Left lung (tissue), 4 donors: ENCODE measurements at regions not wholly inside any gene's neighbourhood (a gene's known extent, or its start where the extent isn't known, plus 50 kb on each side); places are given as distances from the start of the nearest gene placed in this dataset.
"Not testable (repeated sequence)": the region's sequence is repeated elsewhere in the genome, so short reads cannot be mapped to it uniquely, and the experiment has no call there.

ENCODE experiments used
- ATAC-seq: fragments of 200-7000 bp; cut with Tn5 transposase; one replicate; pipeline ENCODE4 v1.9.1; 2020; ENCODE audit warnings: moderate library complexity
- DNase-seq, 4 donors: peaks; one replicate each; pipeline ENCODE4 v3.0.0-alpha.2; 2013 to 2020
- H3K27ac ChIP-seq, 2 donors: fragments of 200-600 bp; sonication (generic) in 1 of 2; one replicate each; pipeline versions ENCODE4 v1.5.0 to v1.8.0; 2020 to 2021
- H3K27me3 ChIP-seq, 2 donors: fragments of 200-600 bp; sonication (generic) in 1 of 2; one replicate each; pipeline versions ENCODE4 v1.5.0 to v1.8.0; 2020 to 2021
- H3K36me3 ChIP-seq, 2 donors: fragments of 200-600 bp; sonication (generic) in 1 of 2; one replicate each; pipeline versions ENCODE4 v1.5.0 to v1.8.0; 2020 to 2021
- H3K4me1 ChIP-seq, 2 donors: fragments of 200-600 bp; one replicate each; pipeline ENCODE4 v1.8.0; 2021
- H3K4me3 ChIP-seq, 2 donors: fragments of 200-600 bp; sonication (generic) in 1 of 2; one replicate each; pipeline versions ENCODE4 v1.5.0 to v1.8.0; 2020 to 2021; ENCODE audit warnings: mild to moderate bottlenecking in 1 of 2
- H3K9me3 ChIP-seq, 2 donors: fragments of 200-600 bp; sonication (generic) in 1 of 2; one replicate each; pipeline versions ENCODE4 v1.5.0 to v1.8.0; 2020 to 2021
- intact Hi-C, 2 donors: fragments of 100-400 bp; cut with DNase I; formaldehyde crosslinking; loops; one replicate each; pipeline versions ENCODE4 v1.11.2 to v1.14.2; 2022
- TF ChIP-seq, protein P1 (sequence below), 2 donors: fragments of 200-600 bp; sonication (generic) in 1 of 2; IDR thresholded peaks; one replicate each; pipeline versions ENCODE4 v1.5.0 to v1.8.0; 2021; ENCODE audit warnings: antibody characterized with exemption in 2 of 2
- donor health status: DM: no; HTN: yes; CAD: no.
- donor health status: DM: no; HTN: no; CAD: no.

DNA sequence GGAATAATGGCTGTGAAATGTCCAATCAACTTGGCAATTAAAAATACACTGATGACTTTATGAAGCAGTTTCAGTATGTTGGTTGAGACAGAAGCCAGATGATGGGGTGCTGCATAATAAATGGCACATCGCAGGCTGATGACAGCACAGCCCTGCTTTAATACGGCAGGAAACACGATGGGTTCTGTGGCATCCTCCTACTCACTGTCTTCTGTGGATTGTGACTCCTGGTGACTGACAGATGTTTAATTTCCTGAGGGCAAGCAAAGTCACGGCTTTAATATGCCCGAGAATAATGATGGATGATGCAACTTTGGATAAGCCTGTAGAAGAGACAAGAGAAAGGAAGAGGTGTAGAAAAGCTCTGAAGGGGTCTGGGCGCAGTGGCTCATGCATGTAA, 295.4 kb downstream of the TRIML1 start:
- no peak for ATAC-seq
- TF ChIP-seq, protein P1, sequence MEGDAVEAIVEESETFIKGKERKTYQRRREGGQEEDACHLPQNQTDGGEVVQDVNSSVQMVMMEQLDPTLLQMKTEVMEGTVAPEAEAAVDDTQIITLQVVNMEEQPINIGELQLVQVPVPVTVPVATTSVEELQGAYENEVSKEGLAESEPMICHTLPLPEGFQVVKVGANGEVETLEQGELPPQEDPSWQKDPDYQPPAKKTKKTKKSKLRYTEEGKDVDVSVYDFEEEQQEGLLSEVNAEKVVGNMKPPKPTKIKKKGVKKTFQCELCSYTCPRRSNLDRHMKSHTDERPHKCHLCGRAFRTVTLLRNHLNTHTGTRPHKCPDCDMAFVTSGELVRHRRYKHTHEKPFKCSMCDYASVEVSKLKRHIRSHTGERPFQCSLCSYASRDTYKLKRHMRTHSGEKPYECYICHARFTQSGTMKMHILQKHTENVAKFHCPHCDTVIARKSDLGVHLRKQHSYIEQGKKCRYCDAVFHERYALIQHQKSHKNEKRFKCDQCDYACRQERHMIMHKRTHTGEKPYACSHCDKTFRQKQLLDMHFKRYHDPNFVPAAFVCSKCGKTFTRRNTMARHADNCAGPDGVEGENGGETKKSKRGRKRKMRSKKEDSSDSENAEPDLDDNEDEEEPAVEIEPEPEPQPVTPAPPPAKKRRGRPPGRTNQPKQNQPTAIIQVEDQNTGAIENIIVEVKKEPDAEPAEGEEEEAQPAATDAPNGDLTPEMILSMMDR (IDR thresholded peaks at IDR 0.05): no peak
- no peaks in the 10 kb centered on the region for H3K27me3 ChIP-seq
- no peaks in the 10 kb centered on the region for H3K36me3 ChIP-seq
- no peak overlapping the region for H3K4me3 ChIP-seq
- no peak overlapping the region for H3K27ac ChIP-seq
- no peaks in the 10 kb centered on the region for H3K4me1 ChIP-seq
- intact Hi-C loops: no loop called here
- H3K9me3 ChIP-seq: no peaks in the 10 kb centered on the region
- DNase-seq: no peak

DNA sequence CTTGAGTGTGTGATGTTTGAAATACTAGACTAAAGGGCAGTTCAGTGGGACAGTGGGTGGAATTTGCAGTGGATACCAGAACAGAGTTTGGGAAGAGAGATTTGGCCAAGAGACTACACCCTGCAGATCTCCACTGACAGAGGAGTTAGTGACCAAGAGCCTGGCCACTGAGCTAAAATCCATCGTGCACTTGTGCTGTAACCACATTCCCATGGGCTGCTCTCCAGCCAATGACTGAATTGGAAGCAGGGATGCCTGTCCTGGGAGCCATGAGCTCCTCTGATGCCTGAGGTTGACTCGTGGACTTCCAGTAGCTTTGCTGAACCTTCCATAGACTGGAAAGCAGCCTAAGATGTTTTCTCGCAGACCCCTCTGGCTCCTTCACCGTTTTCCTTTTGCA, 296.1 kb downstream of the TRIML1 start:
- ATAC-seq (no peak), DNase-seq (no peak)
- Histone ChIP-seq H3K4me1 (no peaks in the 10 kb centered on the region), H3K9me3 (no peaks in the 10 kb centered on the region), H3K27ac (no peak overlapping the region), H3K27me3 (no peaks in the 10 kb centered on the region), H3K36me3 (no peaks in the 10 kb centered on the region), H3K4me3 (no peak overlapping the region)
- TF ChIP-seq, protein P1 (IDR thresholded peaks at IDR 0.05): no peak
- intact Hi-C loops: no loop called here

DNA sequence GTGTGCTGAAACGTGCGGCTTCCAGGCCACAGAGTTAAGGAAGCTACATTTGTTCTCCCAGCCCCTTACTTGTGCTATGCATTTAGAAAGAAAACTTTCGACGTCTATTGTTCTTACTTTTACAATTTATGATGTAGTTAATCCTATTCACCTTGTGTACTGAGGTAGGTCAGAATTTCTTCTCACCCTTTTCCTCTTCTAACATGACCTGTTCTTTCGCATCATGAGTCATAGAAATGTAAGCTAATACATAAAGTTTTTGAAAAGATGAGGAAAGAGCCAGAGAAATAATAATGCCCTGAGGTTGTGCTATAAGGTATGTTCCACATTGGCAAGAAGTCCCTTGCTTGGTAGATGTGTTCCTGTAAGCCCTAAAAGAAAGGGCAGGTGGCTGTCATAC, 298.3 kb downstream of the TRIML1 start:
- Histone ChIP-seq H3K4me3 (no peak overlapping the region), H3K27me3 (no peaks in the 10 kb centered on the region), H3K36me3 (no peaks in the 10 kb centered on the region), H3K9me3 (no peaks in the 10 kb centered on the region), H3K4me1 (no peaks in the 10 kb centered on the region), H3K27ac (no peak overlapping the region)
- TF ChIP-seq, protein P1 (IDR thresholded peaks at IDR 0.05): no peak
- DNase-seq (no peak), ATAC-seq (no peak)
- intact Hi-C loops: no loop called here

DNA sequence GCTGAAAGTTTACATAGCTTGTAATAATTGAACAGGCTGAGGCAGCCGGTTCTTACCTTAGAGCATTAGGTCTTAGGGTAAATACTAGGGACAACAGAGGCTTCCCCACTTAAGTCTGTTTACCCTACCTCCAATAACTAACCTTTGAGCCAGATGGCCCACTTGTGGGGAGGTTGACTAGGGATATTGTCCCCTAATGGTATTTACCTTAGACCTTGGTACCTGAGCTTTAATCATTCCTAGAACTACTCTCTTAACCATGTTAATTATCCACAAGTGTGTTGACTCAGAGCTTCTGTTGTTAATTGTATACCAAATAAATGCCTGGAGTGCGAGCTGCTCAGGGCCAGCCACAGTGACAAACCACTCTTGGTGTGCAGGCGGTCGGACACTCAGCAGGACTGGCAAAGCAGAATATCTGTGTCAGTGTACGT, 299.2 kb downstream of the TRIML1 start:
- H3K9me3 ChIP-seq, H3K27me3 ChIP-seq, intact Hi-C loops, H3K27ac ChIP-seq, H3K36me3 ChIP-seq, ATAC-seq, H3K4me1 ChIP-seq, H3K4me3 ChIP-seq: not testable (repeated sequence)
- peak in 1 of 4 donors; percentile 6 for DNase-seq

DNA sequence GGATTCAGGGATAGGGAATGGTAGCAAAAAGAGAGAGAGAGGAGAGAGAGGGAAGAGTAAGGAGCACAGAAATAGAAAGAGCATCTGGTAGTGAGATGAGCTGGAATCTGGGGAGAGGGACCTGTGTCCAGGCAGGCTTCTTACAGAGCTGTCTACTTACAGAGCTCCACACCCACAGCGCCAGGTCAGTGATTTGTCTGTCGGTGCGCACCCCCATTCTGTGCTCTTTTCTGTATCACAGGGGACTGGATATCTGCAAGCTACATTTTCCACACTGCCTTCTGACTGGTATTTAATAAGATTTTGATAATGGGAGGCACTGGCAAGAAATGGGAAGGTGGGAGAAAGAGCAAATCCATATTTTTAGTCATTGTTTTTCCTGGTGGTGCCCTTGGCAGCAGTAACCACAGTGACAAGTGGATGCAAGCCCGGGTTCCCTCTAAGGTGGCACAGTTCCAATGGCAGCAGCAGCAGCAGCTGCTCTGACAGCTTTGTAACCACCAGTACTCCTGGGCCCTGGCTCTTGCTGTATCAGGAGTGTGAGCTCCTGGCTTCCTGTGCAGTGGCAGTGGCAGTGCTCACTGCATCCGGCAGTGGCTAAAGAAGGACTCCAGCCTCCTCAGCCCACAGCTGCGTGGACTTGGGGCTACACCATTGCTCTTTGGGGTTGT, 300.5 kb downstream of the TRIML1 start:
- Histone ChIP-seq H3K4me1 (no peaks in the 10 kb centered on the region), H3K27me3 (no peaks in the 10 kb centered on the region), H3K9me3 (no peaks in the 10 kb centered on the region), H3K4me3 (no peak overlapping the region), H3K27ac (no peak overlapping the region), H3K36me3 (no peaks in the 10 kb centered on the region)
- TF ChIP-seq, protein P1 (IDR thresholded peaks at IDR 0.05): no peak
- peak in 2 of 4 donors; percentile 22 to 67 for DNase-seq
- intact Hi-C loops: no loop called here
- ATAC-seq: no peak

DNA sequence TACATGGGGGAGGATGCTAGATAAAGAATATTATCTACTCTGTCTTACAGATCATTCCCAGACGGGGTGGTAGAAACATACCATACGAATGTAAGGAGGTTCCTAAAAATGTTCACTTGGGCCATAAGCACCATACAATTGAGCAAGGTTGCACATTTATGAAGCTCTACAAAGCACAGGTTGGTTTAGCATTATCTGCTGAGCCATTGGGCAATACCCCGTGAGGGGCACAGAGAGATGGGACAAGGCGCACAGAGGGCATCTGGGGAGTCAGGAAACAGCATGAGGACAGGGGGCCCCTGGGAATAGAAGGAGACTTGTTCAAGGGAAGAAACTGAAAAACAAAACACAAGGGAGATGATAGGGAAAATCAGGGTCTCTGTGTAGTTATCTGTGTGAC, 305.3 kb downstream of the TRIML1 start:
- Histone ChIP-seq H3K4me3 (no peak overlapping the region), H3K27me3 (no peaks in the 10 kb centered on the region), H3K4me1 (no peaks in the 10 kb centered on the region), H3K27ac (no peak overlapping the region), H3K9me3 (no peaks in the 10 kb centered on the region), H3K36me3 (no peaks in the 10 kb centered on the region)
- DNase-seq (no peak), ATAC-seq (no peak)
- intact Hi-C loops: no loop called here
- TF ChIP-seq, protein P1 (IDR thresholded peaks at IDR 0.05): no peak

DNA sequence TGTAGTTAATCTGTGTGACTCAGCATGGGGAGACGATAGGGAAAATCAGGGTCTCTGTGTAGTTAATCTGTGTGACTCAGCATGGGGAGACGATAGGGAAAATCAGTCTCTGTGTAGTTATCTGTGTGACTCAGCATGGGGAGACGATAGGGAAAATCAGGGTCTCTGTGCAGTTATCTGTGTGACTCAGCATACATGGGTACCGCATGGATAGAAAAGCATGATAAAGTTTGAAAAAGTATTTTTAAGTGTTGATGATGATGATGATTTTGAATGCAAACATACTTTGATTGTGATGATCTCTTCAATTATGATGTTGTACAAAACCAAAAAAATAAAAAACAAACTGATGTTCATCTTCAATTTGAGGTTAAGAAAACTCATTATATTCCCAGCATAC, 309.8 kb downstream of the TRIML1 start:
- H3K36me3 ChIP-seq, H3K27ac ChIP-seq, ATAC-seq, DNase-seq, H3K4me1 ChIP-seq, H3K4me3 ChIP-seq, H3K9me3 ChIP-seq, intact Hi-C loops, H3K27me3 ChIP-seq: not testable (repeated sequence)
